ENCODE measurements at regions not wholly inside any gene's neighbourhood (a gene's known extent, or its start where the extent isn't known, plus 50 kb on each side); places are given as distances from the start of the nearest gene placed in this dataset.

- WGBS (ENCODE audit: extremely low coverage, insufficient read length, low lambda C conversion rate), result no CpG with 5 or more reads among the region's 1 CpG
- H2BK15ac ChIP-seq (ENCODE audit: low read depth, low read length), result no peak overlapping the region
- H4K91ac ChIP-seq (ENCODE audit: insufficient read length, low read depth, low read length), result no peak overlapping the region
- no peaks in the 10 kb centered on the region for H3K4me1 ChIP-seq (ENCODE audit: insufficient read depth, low read length)
- no peak for DNase-seq
- no peak overlapping the region for H4K5ac ChIP-seq (ENCODE audit: insufficient read length, low read depth, low read length)
- no peak overlapping the region for H2BK5ac ChIP-seq (ENCODE audit: insufficient read length, low read length)
- TF ChIP-seq, protein P1, sequence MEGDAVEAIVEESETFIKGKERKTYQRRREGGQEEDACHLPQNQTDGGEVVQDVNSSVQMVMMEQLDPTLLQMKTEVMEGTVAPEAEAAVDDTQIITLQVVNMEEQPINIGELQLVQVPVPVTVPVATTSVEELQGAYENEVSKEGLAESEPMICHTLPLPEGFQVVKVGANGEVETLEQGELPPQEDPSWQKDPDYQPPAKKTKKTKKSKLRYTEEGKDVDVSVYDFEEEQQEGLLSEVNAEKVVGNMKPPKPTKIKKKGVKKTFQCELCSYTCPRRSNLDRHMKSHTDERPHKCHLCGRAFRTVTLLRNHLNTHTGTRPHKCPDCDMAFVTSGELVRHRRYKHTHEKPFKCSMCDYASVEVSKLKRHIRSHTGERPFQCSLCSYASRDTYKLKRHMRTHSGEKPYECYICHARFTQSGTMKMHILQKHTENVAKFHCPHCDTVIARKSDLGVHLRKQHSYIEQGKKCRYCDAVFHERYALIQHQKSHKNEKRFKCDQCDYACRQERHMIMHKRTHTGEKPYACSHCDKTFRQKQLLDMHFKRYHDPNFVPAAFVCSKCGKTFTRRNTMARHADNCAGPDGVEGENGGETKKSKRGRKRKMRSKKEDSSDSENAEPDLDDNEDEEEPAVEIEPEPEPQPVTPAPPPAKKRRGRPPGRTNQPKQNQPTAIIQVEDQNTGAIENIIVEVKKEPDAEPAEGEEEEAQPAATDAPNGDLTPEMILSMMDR (conservative IDR thresholded peaks at IDR 0.05), result no peak
- no peak overlapping the region for H3T11ph ChIP-seq (ENCODE audit: low read length)
- H3K9me3 ChIP-seq (ENCODE audit: control insufficient read depth, low read depth, low read length), result no peaks in the 10 kb centered on the region
- H3K36me3 Mint-ChIP-seq (ENCODE audit: insufficient read depth in 1 of 3, low read depth in 3 of 3), result no peaks in the 10 kb centered on the region
- H2BK120ac ChIP-seq (ENCODE audit: low read depth, low read length, poor library complexity, severe bottlenecking), result no peak overlapping the region
- H3K23ac ChIP-seq (ENCODE audit: insufficient read length, low read depth, low read length), result no peak overlapping the region
- no peak overlapping the region for H3K56ac ChIP-seq (ENCODE audit: insufficient read length, low read depth, low read length)
- no peaks in the 10 kb centered on the region for H3K9me3 Mint-ChIP-seq
- no peak overlapping the region for H2BK20ac ChIP-seq (ENCODE audit: low read depth, low read length, poor library complexity, severe bottlenecking)
- no peaks in the 10 kb centered on the region for H3K79me2 ChIP-seq (ENCODE audit: insufficient read depth, low read length)
- no peak overlapping the region for H2AK5ac ChIP-seq (ENCODE audit: insufficient read length, low read length)
- H3K4me3 Mint-ChIP-seq, result no peak overlapping the region
- no peak overlapping the region for H3K4me2 ChIP-seq (ENCODE audit: insufficient read depth, insufficient read length, low read length)
- no peak overlapping the region for H4K8ac ChIP-seq (replicated peaks; ENCODE audit: insufficient read length, low read depth, low read length)
- no peak overlapping the region for H3K9ac ChIP-seq (ENCODE audit: extremely low read depth, insufficient read length, low read length)
- H3K27ac ChIP-seq (ENCODE audit: insufficient read length, low read depth, low read length), result no peak overlapping the region
- no peaks in the 10 kb centered on the region for H3K27me3 Mint-ChIP-seq (ENCODE audit: low read depth)
- H3K79me1 ChIP-seq (ENCODE audit: insufficient read depth, low read depth, low read length, poor library complexity, severe bottlenecking), result no peaks in the 10 kb centered on the region
- no peaks in the 10 kb centered on the region for H4K20me1 ChIP-seq (ENCODE audit: control insufficient read depth, insufficient read depth, insufficient read length)
- no peak overlapping the region for H2BK12ac ChIP-seq (ENCODE audit: insufficient read length, low read depth, low read length)
- no peak overlapping the region for H3K18ac ChIP-seq (ENCODE audit: insufficient read length, low read depth, low read length)
- no peak overlapping the region for H3K4ac ChIP-seq (ENCODE audit: low read depth, low read length)
- peaks cover 0 to 4% of the 10 kb centered on the region in 2 experiments; a peak in 1 of 4 replicates for H3K4me1 Mint-ChIP-seq
- H2AFZ ChIP-seq (ENCODE audit: low read length), result no peak overlapping the region
- no peaks in the 10 kb centered on the region for H3K23me2 ChIP-seq (ENCODE audit: insufficient read length, low read depth, low read length, poor library complexity, severe bottlenecking)
- H3K14ac ChIP-seq (ENCODE audit: insufficient read depth, low read length), result no peak overlapping the region
- no peak overlapping the region for H3K27ac Mint-ChIP-seq
- no peaks in the 10 kb centered on the region for H3K27me3 ChIP-seq (ENCODE audit: insufficient read depth, low read length)
Measured at GRCh38 chr11:79918846-79919245, 478.0 kb upstream of the TENM4 start.

Data from H9 (cell line).